MV-4-11 (cell line): ENCODE measurements at regions not wholly inside any gene's neighbourhood (a gene's known extent, or its start where the extent isn't known, plus 50 kb on each side); places are given as distances from the start of the nearest gene placed in this dataset.

Source experiments
- DNase-seq: peaks from one replicate; lab custom pipeline; 2025; lab: John Stamatoyannopoulos, UW

GRCh38 chr5:15261269-15261995 is 238.5 kb upstream of the FBXL7 start:
- no peak for DNase-seq

- no peak for DNase-seq
Observed at GRCh38 chr5:15260356-15261268, 239.4 kb upstream of the FBXL7 start.

- no peak for DNase-seq
Observed at GRCh38 chr5:15256485-15256884, 243.5 kb upstream of the FBXL7 start.

GRCh38 chr5:15255576-15255975 is 244.4 kb upstream of the FBXL7 start:
- DNase-seq: peak; percentile 55

- peak; percentile 91 for DNase-seq
Observed at GRCh38 chr5:15254607-15255006, 245.4 kb upstream of the FBXL7 start.

- no peak for DNase-seq
Observed at GRCh38 chr5:15252331-15252730, 247.6 kb upstream of the FBXL7 start.

- peak; percentile 77 for DNase-seq
Observed at GRCh38 chr5:15249152-15249551, 250.8 kb upstream of the FBXL7 start.

- DNase-seq: no peak
Observed at GRCh38 chr5:15248731-15249130, 251.2 kb upstream of the FBXL7 start.

- DNase-seq: no peak
Observed at GRCh38 chr5:15245913-15246312, 254.1 kb upstream of the FBXL7 start.

GRCh38 chr5:15243301-15244020 is 256.5 kb upstream of the FBXL7 start:
- no peak for DNase-seq

- DNase-seq: no peak
Observed at GRCh38 chr5:15241216-15241821, 258.7 kb upstream of the FBXL7 start.

- DNase-seq: no peak
Observed at GRCh38 chr5:15238006-15238405, 262.0 kb upstream of the FBXL7 start.

GRCh38 chr5:15236911-15237508 is 263.0 kb upstream of the FBXL7 start:
- DNase-seq: no peak

- DNase-seq: no peak
Observed at GRCh38 chr5:15234911-15235310, 265.1 kb upstream of the FBXL7 start.

GRCh38 chr5:15234366-15234765 is 265.6 kb upstream of the FBXL7 start:
- no peak for DNase-seq

GRCh38 chr5:15233566-15233965 is 266.4 kb upstream of the FBXL7 start:
- DNase-seq: no peak

GRCh38 chr5:15222156-15222555 is 277.8 kb upstream of the FBXL7 start:
- no peak for DNase-seq

- no peak for DNase-seq
Observed at GRCh38 chr5:15220642-15221173, 279.3 kb upstream of the FBXL7 start.

- no peak for DNase-seq
Observed at GRCh38 chr5:15215056-15215455, 284.9 kb upstream of the FBXL7 start.

GRCh38 chr5:15214010-15214409 is 286.0 kb upstream of the FBXL7 start:
- DNase-seq: no peak

GRCh38 chr5:15209053-15209762 is 290.8 kb upstream of the FBXL7 start:
- DNase-seq: no peak
